HEK293 (cell line): ENCODE measurements at regions not wholly inside any gene's neighbourhood (a gene's known extent, or its start where the extent isn't known, plus 50 kb on each side); places are given as distances from the start of the nearest gene placed in this dataset.
A peak's percentile ranks its signal among the peaks of the same experiment; 100 is the strongest.

Experiments used
- GLI2 ChIP-seq: fragments of 450-650 bp; formaldehyde crosslinking; IDR thresholded peaks from 2 replicates; pipeline ENCODE4; 2017; ENCODE audit warnings: missing biosample characterization, missing genetic modification characterization, low read depth, borderline replicate concordance
- HOXA7 ChIP-seq: sonication (generic); formaldehyde crosslinking; IDR thresholded peaks from 2 replicates; pipeline ENCODE4 v1.8.1; 2022; ENCODE audit warnings: missing genetic modification reagents, borderline replicate concordance
- INSM2 ChIP-seq: fragments of 450-650 bp; formaldehyde crosslinking; IDR thresholded peaks from 2 replicates; pipeline ENCODE4 v1.5.1; 2016; ENCODE audit warnings: missing biosample characterization, missing genetic modification characterization
- MEIS1 ChIP-seq: sonication (generic); formaldehyde crosslinking; IDR thresholded peaks from 2 replicates; pipeline ENCODE4 v1.8.1; 2022; ENCODE audit warnings: missing genetic modification reagents, mild to moderate bottlenecking, borderline replicate concordance
- OVOL3 ChIP-seq: fragments of 450-650 bp; formaldehyde crosslinking; IDR thresholded peaks from 2 replicates; pipeline ENCODE4 v1.5.1; 2016; ENCODE audit warnings: missing biosample characterization, missing genetic modification characterization
- ZBTB21 ChIP-seq: fragments of 450-650 bp; formaldehyde crosslinking; IDR thresholded peaks from 2 replicates; pipeline ENCODE4 v1.5.1; 2017; ENCODE audit warnings: missing biosample characterization, missing genetic modification characterization
- ZBTB26 ChIP-seq: fragments of 450-650 bp; formaldehyde crosslinking; optimal IDR thresholded peaks from 2 replicates; pipeline ENCODE3; 2016; ENCODE audit warnings: missing biosample characterization, mild to moderate bottlenecking, missing genetic modification characterization
- ZBTB48 ChIP-seq: fragments of 450-650 bp; formaldehyde crosslinking; IDR thresholded peaks from 2 replicates; pipeline ENCODE4 v1.5.1; 2016; ENCODE audit warnings: missing biosample characterization, missing genetic modification characterization
- ZEB2 ChIP-seq: fragments of 450-650 bp; formaldehyde crosslinking; IDR thresholded peaks from 2 replicates; pipeline ENCODE4 v1.5.1; 2016; ENCODE audit warnings: missing biosample characterization, missing genetic modification characterization
- ZNF175 ChIP-seq: fragments of 450-650 bp; formaldehyde crosslinking; IDR thresholded peaks from 2 replicates; pipeline ENCODE4 v1.5.1; 2016; ENCODE audit warnings: missing biosample characterization, missing genetic modification characterization
- ZNF24 ChIP-seq: fragments of 450-650 bp; formaldehyde crosslinking; IDR thresholded peaks from 2 replicates; pipeline ENCODE4 v1.5.1; 2016; ENCODE audit warnings: missing biosample characterization, missing genetic modification characterization
- ZNF391 ChIP-seq: fragments of 450-650 bp; formaldehyde crosslinking; IDR thresholded peaks from 2 replicates; pipeline ENCODE4 v1.5.1; 2016; ENCODE audit warnings: low read depth, missing biosample characterization, missing genetic modification characterization, borderline replicate concordance
- ZNF404 ChIP-seq: fragments of 450-650 bp; formaldehyde crosslinking; IDR thresholded peaks from 2 replicates; pipeline ENCODE4 v1.5.1; 2017; ENCODE audit warnings: missing biosample characterization, missing genetic modification characterization
- ZNF510 ChIP-seq: fragments of 450-650 bp; formaldehyde crosslinking; IDR thresholded peaks from 2 replicates; pipeline ENCODE4 v1.5.1; 2018; ENCODE audit warnings: mild to moderate bottlenecking, missing genetic modification characterization, missing biosample characterization; ENCODE audit not compliant: insufficient replicate concordance
- ZNF544 ChIP-seq: fragments of 450-650 bp; formaldehyde crosslinking; IDR thresholded peaks from 2 replicates; pipeline ENCODE4 v1.5.0; 2017; ENCODE audit warnings: missing biosample characterization, missing genetic modification characterization
- ZNF660 ChIP-seq: fragments of 450-650 bp; IDR thresholded peaks from 2 replicates; pipeline ENCODE4 v1.5.1; 2018; ENCODE audit warnings: missing biosample characterization, mild to moderate bottlenecking, missing genetic modification characterization
- ZNF677 ChIP-seq: fragments of 450-650 bp; IDR thresholded peaks from 2 replicates; pipeline ENCODE4 v1.5.0; 2018; ENCODE audit warnings: missing biosample characterization, mild to moderate bottlenecking, missing genetic modification characterization, moderate library complexity
- ZNF692 ChIP-seq: fragments of 450-650 bp; formaldehyde crosslinking; IDR thresholded peaks from 2 replicates; pipeline ENCODE4 v1.5.1; 2016; ENCODE audit warnings: missing biosample characterization, missing genetic modification characterization
- ZNF707 ChIP-seq: fragments of 450-650 bp; formaldehyde crosslinking; IDR thresholded peaks from 2 replicates; pipeline ENCODE4 v1.5.1; 2016; ENCODE audit warnings: missing biosample characterization, missing genetic modification characterization
- ZNF776 ChIP-seq: fragments of 450-650 bp; formaldehyde crosslinking; IDR thresholded peaks from 2 replicates; pipeline ENCODE4 v1.5.0; 2017; ENCODE audit warnings: missing biosample characterization, missing genetic modification characterization, borderline replicate concordance
- ZNF843 ChIP-seq: fragments of 450-650 bp; formaldehyde crosslinking; IDR thresholded peaks from 2 replicates; pipeline ENCODE4 v1.5.1; 2016; ENCODE audit warnings: missing biosample characterization, missing genetic modification characterization
- ZSCAN16 ChIP-seq: fragments of 450-650 bp; formaldehyde crosslinking; IDR thresholded peaks from 2 replicates; pipeline ENCODE4 v1.5.1; 2016; ENCODE audit warnings: missing biosample characterization, missing genetic modification characterization
- TF ChIP-seq, protein P1 (sequence below): fragments of 450-650 bp; formaldehyde crosslinking; IDR thresholded peaks from 2 replicates; pipeline ENCODE4 v1.5.1; 2017; ENCODE audit warnings: missing biosample characterization, missing genetic modification characterization
- TF ChIP-seq, protein P2 (sequence below): fragments of 450-650 bp; formaldehyde crosslinking; IDR thresholded peaks from 2 replicates; pipeline ENCODE4 v1.5.1; 2016; ENCODE audit warnings: missing biosample characterization, missing genetic modification characterization
- TF ChIP-seq, protein P3 (sequence below): fragments of 450-650 bp; formaldehyde crosslinking; IDR thresholded peaks from 2 replicates; pipeline ENCODE4 v1.5.1; 2016; ENCODE audit warnings: missing biosample characterization, missing genetic modification characterization
- TF ChIP-seq, protein P4 (sequence below): fragments of 450-650 bp; formaldehyde crosslinking; IDR thresholded peaks from 2 replicates; pipeline ENCODE4 v1.5.1; 2016; ENCODE audit warnings: missing biosample characterization, missing genetic modification characterization
- TF ChIP-seq, protein P5 (sequence below): fragments of 450-650 bp; formaldehyde crosslinking; IDR thresholded peaks from 2 replicates; pipeline ENCODE4 v1.5.1; 2016; ENCODE audit warnings: missing biosample characterization, missing genetic modification characterization

DNA sequence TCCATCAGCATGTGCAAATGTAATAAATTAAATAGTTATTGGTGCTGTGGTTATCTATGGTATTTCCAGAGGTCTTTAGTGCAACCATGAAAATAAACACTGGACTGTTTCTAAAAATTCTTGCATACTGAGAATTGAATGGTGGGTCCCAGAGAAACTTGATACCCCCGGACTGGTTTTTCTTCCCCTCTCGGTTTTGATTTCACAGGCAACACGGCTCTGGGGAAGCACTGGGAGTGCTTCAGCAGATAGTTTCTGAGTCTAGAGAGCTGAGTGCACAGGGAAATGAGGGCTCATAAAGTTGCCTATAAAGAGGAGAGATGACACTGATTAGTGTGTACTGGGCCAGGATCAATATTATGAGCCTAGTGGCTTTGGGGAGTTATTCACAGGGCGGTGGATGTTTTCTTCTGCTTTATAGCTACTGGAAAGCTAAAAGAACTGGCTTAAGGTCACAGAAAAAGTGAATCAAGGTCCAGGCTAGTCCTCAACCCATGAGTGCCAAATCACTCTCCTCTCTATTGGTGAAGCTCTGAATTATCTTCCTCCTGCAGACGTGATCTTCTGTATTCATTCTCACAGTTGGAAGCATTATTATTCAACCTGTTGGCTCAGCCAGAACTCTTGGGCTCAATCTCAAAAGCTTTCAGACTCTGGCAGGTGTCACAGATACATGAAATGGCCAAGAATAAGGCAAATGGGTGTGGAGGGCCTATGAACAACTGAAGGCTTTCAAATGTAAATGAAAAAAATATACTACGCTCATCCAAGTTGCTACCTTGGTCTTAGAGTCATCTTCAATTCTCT, 170.2 kb upstream of the HMHB1 start (continued):
- TF ChIP-seq ZNF510 (tag by site-specific recombination) (no peak), ZBTB21 (tag by site-specific recombination) (no peak), OVOL3 (tag by site-specific recombination) (no peak), ZSCAN16 (tag by site-specific recombination) (no peak), ZNF391 (no peak), ZBTB26 (tag by site-specific recombination) (no peak), ZBTB48 (tag by site-specific recombination) (no peak), ZNF677 (tag by site-specific recombination) (no peak), MEIS1 (CRISPR knock-in tag) (no peak), ZNF692 (peak; percentile 96), ZNF660 (tag by site-specific recombination) (no peak), ZNF24 (tag by site-specific recombination) (no peak), ZNF404 (no peak), ZEB2 (tag by site-specific recombination) (no peak), ZNF175 (tag by site-specific recombination) (no peak), ZNF776 (tag by site-specific recombination) (no peak), HOXA7 (CRISPR knock-in tag) (no peak), GLI2 (tag by site-specific recombination) (no peak), ZNF843 (tag by site-specific recombination) (peak; percentile 65), ZNF707 (no peak), INSM2 (tag by site-specific recombination) (no peak), ZNF544 (tag by site-specific recombination) (no peak)
- TF ChIP-seq, protein P1, sequence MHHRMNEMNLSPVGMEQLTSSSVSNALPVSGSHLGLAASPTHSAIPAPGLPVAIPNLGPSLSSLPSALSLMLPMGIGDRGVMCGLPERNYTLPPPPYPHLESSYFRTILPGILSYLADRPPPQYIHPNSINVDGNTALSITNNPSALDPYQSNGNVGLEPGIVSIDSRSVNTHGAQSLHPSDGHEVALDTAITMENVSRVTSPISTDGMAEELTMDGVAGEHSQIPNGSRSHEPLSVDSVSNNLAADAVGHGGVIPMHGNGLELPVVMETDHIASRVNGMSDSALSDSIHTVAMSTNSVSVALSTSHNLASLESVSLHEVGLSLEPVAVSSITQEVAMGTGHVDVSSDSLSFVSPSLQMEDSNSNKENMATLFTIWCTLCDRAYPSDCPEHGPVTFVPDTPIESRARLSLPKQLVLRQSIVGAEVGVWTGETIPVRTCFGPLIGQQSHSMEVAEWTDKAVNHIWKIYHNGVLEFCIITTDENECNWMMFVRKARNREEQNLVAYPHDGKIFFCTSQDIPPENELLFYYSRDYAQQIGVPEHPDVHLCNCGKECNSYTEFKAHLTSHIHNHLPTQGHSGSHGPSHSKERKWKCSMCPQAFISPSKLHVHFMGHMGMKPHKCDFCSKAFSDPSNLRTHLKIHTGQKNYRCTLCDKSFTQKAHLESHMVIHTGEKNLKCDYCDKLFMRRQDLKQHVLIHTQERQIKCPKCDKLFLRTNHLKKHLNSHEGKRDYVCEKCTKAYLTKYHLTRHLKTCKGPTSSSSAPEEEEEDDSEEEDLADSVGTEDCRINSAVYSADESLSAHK (tag by site-specific recombination), result peak; percentile 98
- TF ChIP-seq, protein P2, sequence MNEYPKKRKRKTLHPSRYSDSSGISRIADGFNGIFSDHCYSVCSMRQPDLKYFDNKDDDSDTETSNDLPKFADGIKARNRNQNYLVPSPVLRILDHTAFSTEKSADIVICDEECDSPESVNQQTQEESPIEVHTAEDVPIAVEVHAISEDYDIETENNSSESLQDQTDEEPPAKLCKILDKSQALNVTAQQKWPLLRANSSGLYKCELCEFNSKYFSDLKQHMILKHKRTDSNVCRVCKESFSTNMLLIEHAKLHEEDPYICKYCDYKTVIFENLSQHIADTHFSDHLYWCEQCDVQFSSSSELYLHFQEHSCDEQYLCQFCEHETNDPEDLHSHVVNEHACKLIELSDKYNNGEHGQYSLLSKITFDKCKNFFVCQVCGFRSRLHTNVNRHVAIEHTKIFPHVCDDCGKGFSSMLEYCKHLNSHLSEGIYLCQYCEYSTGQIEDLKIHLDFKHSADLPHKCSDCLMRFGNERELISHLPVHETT, result no peak
- TF ChIP-seq, protein P3, sequence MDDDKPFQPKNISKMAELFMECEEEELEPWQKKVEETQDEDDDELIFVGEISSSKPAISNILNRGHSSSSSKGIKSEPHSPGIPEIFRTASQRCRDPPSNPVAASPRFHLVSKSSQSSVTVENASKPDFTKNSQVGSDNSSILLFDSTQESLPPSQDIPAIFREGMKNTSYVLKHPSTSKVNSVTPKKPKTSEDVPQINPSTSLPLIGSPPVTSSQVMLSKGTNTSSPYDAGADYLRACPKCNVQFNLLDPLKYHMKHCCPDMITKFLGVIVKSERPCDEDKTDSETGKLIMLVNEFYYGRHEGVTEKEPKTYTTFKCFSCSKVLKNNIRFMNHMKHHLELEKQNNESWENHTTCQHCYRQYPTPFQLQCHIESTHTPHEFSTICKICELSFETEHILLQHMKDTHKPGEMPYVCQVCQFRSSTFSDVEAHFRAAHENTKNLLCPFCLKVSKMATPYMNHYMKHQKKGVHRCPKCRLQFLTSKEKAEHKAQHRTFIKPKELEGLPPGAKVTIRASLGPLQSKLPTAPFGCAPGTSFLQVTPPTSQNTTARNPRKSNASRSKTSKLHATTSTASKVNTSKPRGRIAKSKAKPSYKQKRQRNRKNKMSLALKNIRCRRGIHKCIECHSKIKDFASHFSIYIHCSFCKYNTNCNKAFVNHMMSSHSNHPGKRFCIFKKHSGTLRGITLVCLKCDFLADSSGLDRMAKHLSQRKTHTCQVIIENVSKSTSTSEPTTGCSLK (tag by site-specific recombination), result no peak
- TF ChIP-seq, protein P4, sequence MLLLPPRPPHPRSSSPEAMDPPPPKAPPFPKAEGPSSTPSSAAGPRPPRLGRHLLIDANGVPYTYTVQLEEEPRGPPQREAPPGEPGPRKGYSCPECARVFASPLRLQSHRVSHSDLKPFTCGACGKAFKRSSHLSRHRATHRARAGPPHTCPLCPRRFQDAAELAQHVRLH (tag by site-specific recombination), result no peak
- TF ChIP-seq, protein P5, sequence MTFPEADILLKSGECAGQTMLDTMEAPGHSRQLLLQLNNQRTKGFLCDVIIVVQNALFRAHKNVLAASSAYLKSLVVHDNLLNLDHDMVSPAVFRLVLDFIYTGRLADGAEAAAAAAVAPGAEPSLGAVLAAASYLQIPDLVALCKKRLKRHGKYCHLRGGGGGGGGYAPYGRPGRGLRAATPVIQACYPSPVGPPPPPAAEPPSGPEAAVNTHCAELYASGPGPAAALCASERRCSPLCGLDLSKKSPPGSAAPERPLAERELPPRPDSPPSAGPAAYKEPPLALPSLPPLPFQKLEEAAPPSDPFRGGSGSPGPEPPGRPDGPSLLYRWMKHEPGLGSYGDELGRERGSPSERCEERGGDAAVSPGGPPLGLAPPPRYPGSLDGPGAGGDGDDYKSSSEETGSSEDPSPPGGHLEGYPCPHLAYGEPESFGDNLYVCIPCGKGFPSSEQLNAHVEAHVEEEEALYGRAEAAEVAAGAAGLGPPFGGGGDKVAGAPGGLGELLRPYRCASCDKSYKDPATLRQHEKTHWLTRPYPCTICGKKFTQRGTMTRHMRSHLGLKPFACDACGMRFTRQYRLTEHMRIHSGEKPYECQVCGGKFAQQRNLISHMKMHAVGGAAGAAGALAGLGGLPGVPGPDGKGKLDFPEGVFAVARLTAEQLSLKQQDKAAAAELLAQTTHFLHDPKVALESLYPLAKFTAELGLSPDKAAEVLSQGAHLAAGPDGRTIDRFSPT (tag by site-specific recombination), result no peak
